Panc1 (cell line): ENCODE measurements at regions not wholly inside any gene's neighbourhood (a gene's known extent, or its start where the extent isn't known, plus 50 kb on each side); places are given as distances from the start of the nearest gene placed in this dataset.

Source experiments
- ATAC-seq: fragments of 200-7000 bp; cut with Tn5 transposase; 2 replicates; pipeline ENCODE4 v1.9.1; 2020; ENCODE audit warnings: mild to moderate bottlenecking, moderate library complexity
- BruUV-seq: library from RNA; stranded (reverse); fragments of 400-500 nt; replicated peaks from 2 replicates; lab custom pipeline; 2021; lab: Mats Ljungman, UMichigan
- CTCF ChIA-PET: fragments of 300-600 bp; sonication (Branson Sonifier 250); formaldehyde crosslinking; loops from one replicate; lab custom pipeline; 2022; ENCODE audit warnings: antibody characterized with exemption; lab: Charles Lee
- POLR2A ChIA-PET: fragments of 300-600 bp; sonication (Branson Sonifier 250); formaldehyde crosslinking; loops from one replicate; lab custom pipeline; 2022; ENCODE audit warnings: antibody characterized with exemption; lab: Charles Lee
- DNase-seq: peaks from one replicate; pipeline ENCODE4 v3.0.0-alpha.2; 2010; ENCODE audit warnings: low read depth, low spot score
- H3K27ac ChIP-seq: 2 replicates; pipeline ENCODE4 v1.5.1; 2011; ENCODE audit warnings: mild to moderate bottlenecking, low read length, inconsistent platforms
- H3K27me3 ChIP-seq: fragments of 200-500 bp; sonication (Bioruptor generic); 2 replicates; pipeline ENCODE4 v1.6.0; 2014; ENCODE audit warnings: low read length, inconsistent platforms; ENCODE audit not compliant: control insufficient read depth, insufficient read depth
- H3K36me3 ChIP-seq: fragments of 200-500 bp; sonication (Bioruptor generic); 2 replicates; pipeline ENCODE4 v1.5.1; 2014; ENCODE audit warnings: inconsistent platforms, mild to moderate bottlenecking, low read length, moderate library complexity; ENCODE audit not compliant: control insufficient read depth, insufficient read depth
- H3K4me1 ChIP-seq: 2 replicates; pipeline ENCODE4 v1.5.1; 2011; ENCODE audit warnings: inconsistent platforms, mild to moderate bottlenecking, low read length, moderate library complexity; ENCODE audit not compliant: control insufficient read depth, insufficient read depth
- H3K4me3 ChIP-seq, 2 experiments: 2 replicates each; pipeline ENCODE4 v1.5.1; 2011 to 2012; ENCODE audit warnings: low read depth in 2 of 2, low read length in 2 of 2, mild to moderate bottlenecking in 2 of 2, inconsistent platforms in 1 of 2, moderate library complexity in 1 of 2
- H3K9me3 ChIP-seq: fragments of 200-500 bp; sonication (Bioruptor generic); 2 replicates; pipeline ENCODE4 v1.5.1; 2014; ENCODE audit warnings: low read depth, mild to moderate bottlenecking, inconsistent platforms, low read length, moderate library complexity; ENCODE audit not compliant: control insufficient read depth, insufficient read depth
- CTCF ChIP-seq: fragments of 450-650 bp; IDR thresholded peaks from 2 replicates; pipeline ENCODE4 v1.5.1; 2017; ENCODE audit warnings: mild to moderate bottlenecking
- POLR2AphosphoS5 ChIP-seq: IDR thresholded peaks from 2 replicates; pipeline ENCODE4 v1.6.1; 2012; ENCODE audit warnings: mild to moderate bottlenecking, low read depth, low read length, moderate library complexity
- REST ChIP-seq, 2 experiments: IDR thresholded peaks; 2 replicates each; pipeline ENCODE4 v1.6.1; 2011 to 2012; ENCODE audit warnings: low read depth in 2 of 2, control low read depth in 1 of 2, low read length in 1 of 2, mild to moderate bottlenecking in 1 of 2, moderate library complexity in 1 of 2; ENCODE audit not compliant: insufficient read depth in 1 of 2
- SIN3A ChIP-seq: IDR thresholded peaks from 2 replicates; pipeline ENCODE4 v1.6.1; 2012; ENCODE audit warnings: low read depth, mild to moderate bottlenecking, low read length, moderate library complexity, borderline replicate concordance; ENCODE audit not compliant: insufficient read depth
- TCF7L2 ChIP-seq: IDR thresholded peaks from 2 replicates; pipeline ENCODE4 v1.6.1; 2011; ENCODE audit warnings: mild to moderate bottlenecking, low read depth, low read length, inconsistent platforms
- in situ Hi-C: cut with HindIII; loops from 2 replicates; pipeline ENCODE4 v1.10.0; 2016; ENCODE audit warnings: low sequenced_read_pairs, low pct_unique_long_range_greater_than_20kb
- intact Hi-C: fragments of 100-400 bp; cut with micrococcal nuclease; formaldehyde crosslinking; loops from one replicate; pipeline ENCODE4 v1.10.0; 2022; ENCODE audit not compliant: unreplicated experiment

- H3K36me3 ChIP-seq: no peaks in the 10 kb centered on the region
- H3K27ac ChIP-seq: no peak overlapping the region
- TF ChIP-seq SIN3A (no peak), TCF7L2 (no peak), POLR2AphosphoS5 (no peak), CTCF (no peak), REST (IDR thresholded peaks at IDR 0.05; ENCODE audit: insufficient read depth in 1 of 2, low read depth in 2 of 2, low read length in 1 of 2) (no peak)
- BruUV-seq: no TSS peak
- DNase-seq (no peak), ATAC-seq (no peak)
- no peaks in the 10 kb centered on the region for H3K4me1 ChIP-seq
- CTCF ChIA-PET: no interaction called here
- intact Hi-C loops (no loop called here), in situ Hi-C loops (no loop called here)
- no peaks in the 10 kb centered on the region for H3K27me3 ChIP-seq
- H3K9me3 ChIP-seq: no peaks in the 10 kb centered on the region
- POLR2A ChIA-PET: no interaction called here
- no peak overlapping the region for H3K4me3 ChIP-seq
Observed at GRCh38 chr18:41703744-41704530, 251.1 kb upstream of the PIK3C3 start.

- Histone ChIP-seq H3K27me3 (no peaks in the 10 kb centered on the region), H3K9me3 (no peaks in the 10 kb centered on the region), H3K27ac (no peak overlapping the region), H3K4me1 (no peaks in the 10 kb centered on the region), H3K4me3 (no peak overlapping the region), H3K36me3 (no peaks in the 10 kb centered on the region)
- intact Hi-C loops (no loop called here), in situ Hi-C loops (no loop called here)
- POLR2A ChIA-PET: no interaction called here
- ATAC-seq (no peak), DNase-seq (no peak)
- no TSS peak for BruUV-seq
- CTCF ChIA-PET: no interaction called here
- no peak for TF ChIP-seq REST (IDR thresholded peaks at IDR 0.05; ENCODE audit: insufficient read depth in 1 of 2, low read depth in 2 of 2, low read length in 1 of 2)
- no peak for TF ChIP-seq SIN3A
- no peak for TF ChIP-seq TCF7L2
- TF ChIP-seq CTCF: no peak
Observed at GRCh38 chr18:41700416-41700815, 254.6 kb upstream of the PIK3C3 start.
